ENCODE measurements at regions not wholly inside any gene's neighbourhood (a gene's known extent, or its start where the extent isn't known, plus 50 kb on each side); places are given as distances from the start of the nearest gene placed in this dataset.
"Not testable (repeated sequence)": the region's sequence is repeated elsewhere in the genome, so short reads cannot be mapped to it uniquely, and the experiment has no call there.

GRCh38 chr7:23893942-23894891 lies 184.2 kb downstream of the STK31 start:
- Mint-ChIP-seq H3K27me3 (ENCODE audit: insufficient read depth) (no peaks in the 10 kb centered on the region; the same call in 1 of the 2 replicates), H3K4me3 (no peak overlapping the region), H3K36me3 (ENCODE audit: low read depth) (no peaks in the 10 kb centered on the region), H3K9me3 (peaks cover 20% of the 10 kb centered on the region), H3K4me1 (ENCODE audit: low read depth) (no peaks in the 10 kb centered on the region), H3K27ac (no peak overlapping the region)
- TF ChIP-seq CTCF (IDR thresholded peaks at IDR 0.05), result no peak
- DNase-seq, result no peak

- TF ChIP-seq CTCF (IDR thresholded peaks at IDR 0.05), result no peak
- no peak overlapping the region for H3K4me3 Mint-ChIP-seq
- H3K9me3 Mint-ChIP-seq, result peaks cover 15% of the 10 kb centered on the region
- no peaks in the 10 kb centered on the region for H3K4me1 Mint-ChIP-seq (ENCODE audit: low read depth)
- no peak for DNase-seq
- no peaks in the 10 kb centered on the region; the same call in 1 of the 2 replicates for H3K27me3 Mint-ChIP-seq (ENCODE audit: insufficient read depth)
- no peak overlapping the region for H3K27ac Mint-ChIP-seq
- no peaks in the 10 kb centered on the region for H3K36me3 Mint-ChIP-seq (ENCODE audit: low read depth)
Observed at GRCh38 chr7:23894892-23895569, 185.0 kb downstream of the STK31 start.

GRCh38 chr7:23895666-23896096 lies 185.7 kb downstream of the STK31 start:
- Mint-ChIP-seq H3K27me3 (ENCODE audit: insufficient read depth) (no peaks in the 10 kb centered on the region; the same call in 1 of the 2 replicates), H3K4me1 (ENCODE audit: low read depth) (no peaks in the 10 kb centered on the region), H3K4me3 (no peak overlapping the region), H3K36me3 (ENCODE audit: low read depth) (no peaks in the 10 kb centered on the region), H3K9me3 (peaks cover 12% of the 10 kb centered on the region), H3K27ac (no peak overlapping the region)
- no peak for TF ChIP-seq CTCF (IDR thresholded peaks at IDR 0.05)
- DNase-seq, result no peak

- H3K27ac Mint-ChIP-seq, result no peak overlapping the region
Observed at GRCh38 chr7:23898619-23899018, 188.6 kb downstream of the STK31 start.

GRCh38 chr7:23904901-23905300 lies 194.9 kb downstream of the STK31 start:
- H3K27me3 Mint-ChIP-seq (ENCODE audit: insufficient read depth); H3K4me1 Mint-ChIP-seq (ENCODE audit: low read depth); H3K27ac Mint-ChIP-seq; H3K36me3 Mint-ChIP-seq (ENCODE audit: low read depth); DNase-seq; H3K4me3 Mint-ChIP-seq: not testable (repeated sequence)
- peaks cover 52% of the 10 kb centered on the region for H3K9me3 Mint-ChIP-seq

More at GRCh38 chr7:23898619-23899018, 188.6 kb downstream of the STK31 start:
- Mint-ChIP-seq H3K9me3 (peaks cover 26% of the 10 kb centered on the region), H3K4me1 (ENCODE audit: low read depth) (no peaks in the 10 kb centered on the region), H3K4me3 (no peak overlapping the region), H3K36me3 (ENCODE audit: low read depth) (no peaks in the 10 kb centered on the region), H3K27me3 (ENCODE audit: insufficient read depth) (peaks cover 7% of the 10 kb centered on the region; the same call in 1 of the 2 replicates)
- TF ChIP-seq CTCF (IDR thresholded peaks at IDR 0.05), result no peak
- no peak for DNase-seq

- no peak for DNase-seq
- Mint-ChIP-seq H3K27me3 (ENCODE audit: insufficient read depth) (peaks cover 3% of the 10 kb centered on the region; the same call in 1 of the 2 replicates), H3K9me3 (peaks cover 46% of the 10 kb centered on the region), H3K27ac (no peak overlapping the region), H3K4me1 (ENCODE audit: low read depth) (no peaks in the 10 kb centered on the region), H3K36me3 (ENCODE audit: low read depth) (no peaks in the 10 kb centered on the region), H3K4me3 (no peak overlapping the region)
- no peak for TF ChIP-seq CTCF (IDR thresholded peaks at IDR 0.05)
Observed at GRCh38 chr7:23907012-23907411, 197.0 kb downstream of the STK31 start.
